RKO (cell line): ENCODE measurements at regions not wholly inside any gene's neighbourhood (a gene's known extent, or its start where the extent isn't known, plus 50 kb on each side); places are given as distances from the start of the nearest gene placed in this dataset.

Source experiments
- DNase-seq: peaks from one replicate; pipeline ENCODE4 v3.0.0-alpha.2; 2016; ENCODE audit warnings: low spot score

- DNase-seq, result no peak
Measured at GRCh38 chr15:91737151-91737818, 116.2 kb upstream of the SLCO3A1 start.

- no peak for DNase-seq
Measured at GRCh38 chr15:91741986-91742385, 111.5 kb upstream of the SLCO3A1 start.

GRCh38 chr15:91751611-91752010 is 101.9 kb upstream of the SLCO3A1 start:
- no peak for DNase-seq

GRCh38 chr15:91752081-91752785 is 101.3 kb upstream of the SLCO3A1 start:
- DNase-seq, result no peak

GRCh38 chr15:91759560-91759959 is 93.9 kb upstream of the SLCO3A1 start:
- DNase-seq, result no peak

GRCh38 chr15:91765660-91766059 is 87.8 kb upstream of the SLCO3A1 start:
- no peak for DNase-seq

- DNase-seq, result no peak
Measured at GRCh38 chr15:91769476-91769875, 84.0 kb upstream of the SLCO3A1 start.

- no peak for DNase-seq
Measured at GRCh38 chr15:91769894-91770293, 83.6 kb upstream of the SLCO3A1 start.

- DNase-seq, result no peak
Measured at GRCh38 chr15:91776104-91776503, 77.4 kb upstream of the SLCO3A1 start.

- DNase-seq, result no peak
Measured at GRCh38 chr15:91779960-91780359, 73.5 kb upstream of the SLCO3A1 start.

- no peak for DNase-seq
Measured at GRCh38 chr15:91780387-91780786, 73.1 kb upstream of the SLCO3A1 start.

GRCh38 chr15:91782221-91782620 is 71.3 kb upstream of the SLCO3A1 start:
- no peak for DNase-seq

GRCh38 chr15:91783008-91783407 is 70.5 kb upstream of the SLCO3A1 start:
- no peak for DNase-seq

- no peak for DNase-seq
Measured at GRCh38 chr15:91783451-91783850, 70.1 kb upstream of the SLCO3A1 start.

- DNase-seq, result no peak
Measured at GRCh38 chr15:91784973-91785709, 68.4 kb upstream of the SLCO3A1 start.

- no peak for DNase-seq
Measured at GRCh38 chr15:91787198-91787597, 66.3 kb upstream of the SLCO3A1 start.

GRCh38 chr15:91789136-91789535 is 64.4 kb upstream of the SLCO3A1 start:
- DNase-seq, result no peak

GRCh38 chr15:91790836-91791235 is 62.7 kb upstream of the SLCO3A1 start:
- DNase-seq, result peak; percentile 7

- no peak for DNase-seq
Measured at GRCh38 chr15:91793771-91794170, 59.7 kb upstream of the SLCO3A1 start.

GRCh38 chr15:91795235-91795634 is 58.3 kb upstream of the SLCO3A1 start:
- no peak for DNase-seq

- DNase-seq, result no peak
Measured at GRCh38 chr15:91801836-91802534, 51.5 kb upstream of the SLCO3A1 start.

GRCh38 chr15:91803260-91803659 is 50.2 kb upstream of the SLCO3A1 start:
- DNase-seq, result no peak
